H1 (cell line): ENCODE measurements at regions not wholly inside any gene's neighbourhood (a gene's known extent, or its start where the extent isn't known, plus 50 kb on each side); places are given as distances from the start of the nearest gene placed in this dataset.

ENCODE experiments used
- E2F6 ChIP-seq: IDR thresholded peaks from 2 replicates; pipeline ENCODE4 v1.6.1; 2012; ENCODE audit warnings: inconsistent platforms
- EGR1 ChIP-seq: IDR thresholded peaks from 2 replicates; pipeline ENCODE4 v1.6.1; 2011; ENCODE audit warnings: low read depth, low read length, borderline replicate concordance
- EZH2 ChIP-seq: fragments of 200-600 bp; sonication (generic); IDR thresholded peaks from 2 replicates; pipeline ENCODE4 v1.7.1; 2012; ENCODE audit warnings: low read depth, mild to moderate bottlenecking, moderate library complexity, low read length, inconsistent platforms; ENCODE audit not compliant: severe bottlenecking
- MAX ChIP-seq: IDR thresholded peaks from 2 replicates; pipeline ENCODE4 v1.6.1; 2012; ENCODE audit warnings: inconsistent platforms
- NRF1 ChIP-seq: IDR thresholded peaks from 2 replicates; pipeline ENCODE4 v1.6.1; 2011; ENCODE audit warnings: mild to moderate bottlenecking, low read depth, low read length, improper control_type of control experiment
- POLR2A ChIP-seq, 2 experiments: IDR thresholded peaks; 1 replicate in 1 of 2; 2 replicates in 1 of 2; pipeline ENCODE4 v1.6.1; 2011; ENCODE audit warnings: low read depth in 2 of 2, low read length in 2 of 2, mild to moderate bottlenecking in 2 of 2; ENCODE audit errors: control extremely low read depth in 1 of 2
- POLR2AphosphoS5 ChIP-seq: IDR thresholded peaks from 2 replicates; pipeline ENCODE4 v1.6.1; 2011; ENCODE audit warnings: low read depth, low read length
- RFX5 ChIP-seq: IDR thresholded peaks from 2 replicates; pipeline ENCODE4 v1.6.1; 2011; ENCODE audit warnings: low read depth, low read length, improper control_type of control experiment, borderline replicate concordance
- SIN3A ChIP-seq, 2 experiments: IDR thresholded peaks in 1 of 2; conservative IDR thresholded peaks in 1 of 2; 2 replicates each; pipeline ENCODE4 v1.6.1; 2011 to 2012; ENCODE audit warnings: low read length in 2 of 2, improper control_type of control experiment in 1 of 2, low read depth in 1 of 2, mild to moderate bottlenecking in 1 of 2
- SP1 ChIP-seq: IDR thresholded peaks from 2 replicates; pipeline ENCODE4 v1.6.1; 2011; ENCODE audit warnings: low read depth, low read length
- TF ChIP-seq, protein P1 (sequence below), 3 experiments: IDR thresholded peaks; 1 replicate in 2 of 3; 2 replicates in 1 of 3; pipeline versions ENCODE4 v1.5.1 to v1.6.1; 2011; ENCODE audit warnings: low read length in 3 of 3, mild to moderate bottlenecking in 3 of 3, inconsistent platforms in 2 of 3, low read depth in 1 of 3, moderate library complexity in 1 of 3; ENCODE audit not compliant: insufficient read depth in 1 of 3; ENCODE audit errors: control extremely low read depth in 1 of 3

GRCh38 chr11:121895919-121896318, 220.1 kb downstream of the BLID start:
- TF ChIP-seq, protein P1, sequence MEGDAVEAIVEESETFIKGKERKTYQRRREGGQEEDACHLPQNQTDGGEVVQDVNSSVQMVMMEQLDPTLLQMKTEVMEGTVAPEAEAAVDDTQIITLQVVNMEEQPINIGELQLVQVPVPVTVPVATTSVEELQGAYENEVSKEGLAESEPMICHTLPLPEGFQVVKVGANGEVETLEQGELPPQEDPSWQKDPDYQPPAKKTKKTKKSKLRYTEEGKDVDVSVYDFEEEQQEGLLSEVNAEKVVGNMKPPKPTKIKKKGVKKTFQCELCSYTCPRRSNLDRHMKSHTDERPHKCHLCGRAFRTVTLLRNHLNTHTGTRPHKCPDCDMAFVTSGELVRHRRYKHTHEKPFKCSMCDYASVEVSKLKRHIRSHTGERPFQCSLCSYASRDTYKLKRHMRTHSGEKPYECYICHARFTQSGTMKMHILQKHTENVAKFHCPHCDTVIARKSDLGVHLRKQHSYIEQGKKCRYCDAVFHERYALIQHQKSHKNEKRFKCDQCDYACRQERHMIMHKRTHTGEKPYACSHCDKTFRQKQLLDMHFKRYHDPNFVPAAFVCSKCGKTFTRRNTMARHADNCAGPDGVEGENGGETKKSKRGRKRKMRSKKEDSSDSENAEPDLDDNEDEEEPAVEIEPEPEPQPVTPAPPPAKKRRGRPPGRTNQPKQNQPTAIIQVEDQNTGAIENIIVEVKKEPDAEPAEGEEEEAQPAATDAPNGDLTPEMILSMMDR (IDR thresholded peaks at IDR 0.05; ENCODE audit: control extremely low read depth in 1 of 3, insufficient read depth in 1 of 3, low read depth in 1 of 3, low read length in 3 of 3) = no peak
- TF ChIP-seq EZH2 (no peak), NRF1 (no peak), SIN3A (conservative IDR thresholded peaks at IDR 0.05 in 1 of 2, IDR thresholded peaks at IDR 0.05 in 1 of 2; ENCODE audit: low read depth in 1 of 2, low read length in 2 of 2) (no peak), POLR2AphosphoS5 (no peak), POLR2A (IDR thresholded peaks at IDR 0.05; ENCODE audit: control extremely low read depth in 1 of 2, low read depth in 2 of 2, low read length in 2 of 2) (no peak), E2F6 (no peak), EGR1 (no peak), RFX5 (no peak), MAX (no peak), SP1 (no peak)
